IMR-90 (cell line): ENCODE measurements at regions not wholly inside any gene's neighbourhood (a gene's known extent, or its start where the extent isn't known, plus 50 kb on each side); places are given as distances from the start of the nearest gene placed in this dataset.

Source experiments
- ATAC-seq: fragments of 200-7000 bp; cut with Tn5 transposase; 2 replicates; pipeline ENCODE4 v1.9.1; 2020; ENCODE audit warnings: low read depth, mild to moderate bottlenecking, moderate library complexity
- BruUV-seq: library from RNA; stranded (reverse); fragments of 400-500 nt; replicated peaks from 2 replicates; lab custom pipeline; 2021; lab: Mats Ljungman, UMichigan
- CTCF ChIA-PET: fragments of 300-600 bp; formaldehyde crosslinking; extraction: SDS; loops from one replicate; lab custom pipeline; 2021; ENCODE audit warnings: antibody characterized with exemption; lab: Yijun Ruan, JAX
- POLR2A ChIA-PET: fragments of 300-600 bp; sonication (Branson Sonifier 250); formaldehyde crosslinking; loops from one replicate; lab custom pipeline; 2022; ENCODE audit warnings: antibody characterized with exemption; ENCODE audit not compliant: unreplicated experiment; lab: Charles Lee
- DNase-seq: peaks from one replicate; pipeline ENCODE4 v3.0.0; 2013
- H2AFZ ChIP-seq: replicated peaks from 2 replicates; pipeline ENCODE3; 2013; ENCODE audit warnings: low read length, mild to moderate bottlenecking; ENCODE audit not compliant: poor library complexity
- H2AK5ac ChIP-seq: 2 replicates; pipeline ENCODE4 v1.6.1; 2013; ENCODE audit warnings: low read depth, low read length, inconsistent platforms
- H2AK9ac ChIP-seq: replicated peaks from 2 replicates; pipeline ENCODE3; 2013; ENCODE audit warnings: mild to moderate bottlenecking, low read depth, low read length, moderate library complexity; ENCODE audit not compliant: poor library complexity
- H2BK120ac ChIP-seq: 2 replicates; pipeline ENCODE4 v1.6.1; 2013; ENCODE audit warnings: low read depth, low read length, inconsistent platforms
- H2BK15ac ChIP-seq: 3 replicates; pipeline ENCODE4 v1.6.1; 2013; ENCODE audit warnings: low read depth, low read length, inconsistent platforms
- H2BK20ac ChIP-seq: 2 replicates; pipeline ENCODE4 v1.6.1; 2013; ENCODE audit warnings: low read depth, mild to moderate bottlenecking, inconsistent platforms, low read length, moderate library complexity
- H2BK5ac ChIP-seq: 2 replicates; pipeline ENCODE4 v1.6.1; 2013; ENCODE audit warnings: mild to moderate bottlenecking, low read depth, low read length, inconsistent platforms; ENCODE audit not compliant: poor library complexity, severe bottlenecking
- H3K14ac ChIP-seq: replicated peaks from 2 replicates; pipeline ENCODE4 v1.6.1; 2013; ENCODE audit warnings: low read depth, low read length, inconsistent platforms
- H3K18ac ChIP-seq: 2 replicates; pipeline ENCODE4 v1.6.1; 2013; ENCODE audit warnings: low read depth, low read length, control low read depth
- H3K23ac ChIP-seq: 2 replicates; pipeline ENCODE4 v1.6.1; 2013; ENCODE audit warnings: low read depth, low read length, inconsistent platforms
- H3K27ac ChIP-seq: 2 replicates; pipeline ENCODE4 v1.5.1; 2013; ENCODE audit warnings: mild to moderate bottlenecking, control low read depth, low read length; ENCODE audit not compliant: insufficient read depth
- H3K27me3 ChIP-seq: 2 replicates; pipeline ENCODE4 v1.6.1; 2013; ENCODE audit warnings: low read length; ENCODE audit not compliant: control insufficient read depth, insufficient read depth
- H3K36me3 ChIP-seq: 2 replicates; pipeline ENCODE4 v1.6.1; 2013; ENCODE audit warnings: low read length, mixed read lengths; ENCODE audit not compliant: control insufficient read depth, insufficient read depth
- H3K4ac ChIP-seq: 2 replicates; pipeline ENCODE4 v1.6.1; 2013; ENCODE audit warnings: low read depth, low read length, inconsistent platforms
- H3K4me1 ChIP-seq: 2 replicates; pipeline ENCODE4 v1.6.1; 2013; ENCODE audit warnings: low read length, mixed read lengths; ENCODE audit not compliant: control insufficient read depth, insufficient read depth
- H3K4me2 ChIP-seq: 2 replicates; pipeline ENCODE4 v1.6.1; 2013; ENCODE audit warnings: low read depth, mild to moderate bottlenecking, control low read depth, low read length, moderate library complexity
- H3K4me3 ChIP-seq: 2 replicates; pipeline ENCODE4 v1.5.1; 2013; ENCODE audit warnings: low read depth, mild to moderate bottlenecking, control low read depth, low read length, moderate library complexity; ENCODE audit not compliant: insufficient read depth
- H3K56ac ChIP-seq: 2 replicates; pipeline ENCODE4 v1.6.1; 2013; ENCODE audit warnings: low read length, inconsistent platforms; ENCODE audit not compliant: insufficient read depth; ENCODE audit errors: extremely low read depth
- H3K79me1 ChIP-seq, 2 experiments: 2 replicates each; pipeline ENCODE4 v1.6.1; 2013; ENCODE audit warnings: low read length in 2 of 2, inconsistent platforms in 1 of 2, low read depth in 1 of 2
- H3K9ac ChIP-seq: 2 replicates; pipeline ENCODE4 v1.6.1; 2013; ENCODE audit warnings: low read depth, low read length, control low read depth
- H3K9me1 ChIP-seq: 2 replicates; pipeline ENCODE4 v1.6.1; 2013; ENCODE audit warnings: low read length, inconsistent platforms; ENCODE audit not compliant: insufficient read depth
- H3K9me3 ChIP-seq: 2 replicates; pipeline ENCODE4 v1.6.1; 2013; ENCODE audit warnings: low read length; ENCODE audit not compliant: control insufficient read depth, insufficient read depth
- H4K20me1 ChIP-seq: 2 replicates; pipeline ENCODE4 v1.6.1; 2013; ENCODE audit warnings: low read length, inconsistent platforms; ENCODE audit not compliant: insufficient read depth
- H4K5ac ChIP-seq: 2 replicates; pipeline ENCODE4 v1.6.1; 2013; ENCODE audit warnings: mild to moderate bottlenecking, low read depth, low read length, control low read depth
- H4K8ac ChIP-seq, 2 experiments: 2 replicates each; pipeline ENCODE4 v1.6.1; 2013; ENCODE audit warnings: low read depth in 2 of 2, low read length in 2 of 2, control low read depth in 1 of 2, inconsistent platforms in 1 of 2
- H4K91ac ChIP-seq: 2 replicates; pipeline ENCODE4 v1.6.1; 2013; ENCODE audit warnings: low read depth, low read length, inconsistent platforms; ENCODE audit not compliant: insufficient read depth
- BHLHE40 ChIP-seq: fragments of 150-350 bp; IDR thresholded peaks from 2 replicates; pipeline ENCODE4 v1.6.1; 2016; ENCODE audit warnings: mild to moderate bottlenecking, low read depth, low read length
- CHD1 ChIP-seq: IDR thresholded peaks from 2 replicates; pipeline ENCODE4 v1.6.1; 2012; ENCODE audit warnings: low read depth, low read length, improper control_type of control experiment
- CTCF ChIP-seq: conservative IDR thresholded peaks from 2 replicates; pipeline ENCODE4 v1.5.1; 2012; ENCODE audit warnings: mild to moderate bottlenecking, low read depth, low read length, improper control_type of control experiment
- FOS ChIP-seq: fragments of 150-350 bp; IDR thresholded peaks from 2 replicates; pipeline ENCODE4 v1.6.1; 2016; ENCODE audit warnings: low read depth, low read length
- MAFK ChIP-seq: IDR thresholded peaks from 2 replicates; pipeline ENCODE4 v1.6.1; 2012; ENCODE audit warnings: low read depth, low read length, improper control_type of control experiment
- MAZ ChIP-seq: IDR thresholded peaks from 2 replicates; pipeline ENCODE4 v1.6.1; 2012; ENCODE audit warnings: low read depth, mild to moderate bottlenecking, low read length, improper control_type of control experiment, moderate library complexity, borderline replicate concordance
- NFE2L2 ChIP-seq: fragments of 150-350 bp; IDR thresholded peaks from 2 replicates; pipeline ENCODE4 v1.6.1; 2016; ENCODE audit warnings: low read depth, mild to moderate bottlenecking, low read length
- POLR2A ChIP-seq: IDR thresholded peaks from 2 replicates; pipeline ENCODE4 v1.6.1; 2012; ENCODE audit warnings: mild to moderate bottlenecking, low read depth, low read length
- RAD21 ChIP-seq: IDR thresholded peaks from 2 replicates; pipeline ENCODE4 v1.6.1; 2012; ENCODE audit warnings: low read length, improper control_type of control experiment
- RFX5 ChIP-seq: IDR thresholded peaks from 2 replicates; pipeline ENCODE4 v1.8.0; 2012; ENCODE audit warnings: low read depth, mild to moderate bottlenecking, low read length, moderate library complexity
- USF2 ChIP-seq: fragments of 150-350 bp; IDR thresholded peaks from 2 replicates; pipeline ENCODE4 v1.6.1; 2017; ENCODE audit warnings: mild to moderate bottlenecking, antibody characterized with exemption, low read length, low read depth
- WGBS, 2 experiments: methylation state at CpG; one replicate each; pipeline versions ENCODE4 v1.1.5 to v1.1.7; 2013; ENCODE audit warnings: missing lambda C conversion rate in 2 of 2; ENCODE audit not compliant: insufficient read length in 1 of 2; ENCODE audit errors: extremely low coverage in 2 of 2; 5-methylcytosine and 5-hydroxymethylcytosine counted together
- dilution Hi-C: fragments of 300-500 bp; cut with HindIII; formaldehyde crosslinking; loops from one replicate; pipeline ENCODE4 v1.14.3; 2018; ENCODE audit warnings: low sequenced_read_pairs; ENCODE audit not compliant: unreplicated experiment
- in situ Hi-C: fragments of 300-500 bp; cut with MboI; formaldehyde crosslinking; loops from 3 replicates; pipeline ENCODE4 v1.14.3; 2019; ENCODE audit warnings: low sequenced_read_pairs, inconsistent platforms, mixed read lengths
- intact Hi-C: fragments of 100-400 bp; cut with micrococcal nuclease; formaldehyde crosslinking; loops from 2 replicates; pipeline ENCODE4 v1.10.0; 2022

GRCh38 chr7:155195939-155196523 lies 101.6 kb upstream of the INSIG1 start:
- no peak overlapping the region for H2AK5ac ChIP-seq
- H3K4ac ChIP-seq = no peak overlapping the region
- no peak overlapping the region for H3K27ac ChIP-seq
- DNase-seq (no peak), ATAC-seq (no peak)
- no peak overlapping the region for H4K5ac ChIP-seq
- no peak overlapping the region for H2BK120ac ChIP-seq
- no peaks in the 10 kb centered on the region for H3K79me1 ChIP-seq
- no CpG with 5 or more reads among the region's 1 CpG for WGBS, 2 experiments
- no peak overlapping the region for H3K4me2 ChIP-seq
- no peak overlapping the region for H3K14ac ChIP-seq
- no peak overlapping the region for H3K23ac ChIP-seq
- no TSS peak for BruUV-seq
- H3K9me1 ChIP-seq = peaks cover 8% of the 10 kb centered on the region
- H3K4me3 ChIP-seq = no peak overlapping the region
- H2BK20ac ChIP-seq = no peak overlapping the region
- no peak overlapping the region for H3K56ac ChIP-seq
- H4K91ac ChIP-seq = no peak overlapping the region
- no peak overlapping the region for H2BK5ac ChIP-seq
- ChIA-PET POLR2A (no interaction called here), CTCF (no interaction called here)
- no peak overlapping the region for H4K8ac ChIP-seq
- H4K20me1 ChIP-seq = no peaks in the 10 kb centered on the region
- in situ Hi-C loops = loop anchor here (10.0 kb wide), 1 partner anchor 149 kb away; no protein-coding TSS in a partner anchor
- intact Hi-C loops = no loop called here
- H2AK9ac ChIP-seq = no peak overlapping the region
- no peak overlapping the region for H2AFZ ChIP-seq
- dilution Hi-C loops = no loop called here
- no peak overlapping the region for H3K9ac ChIP-seq
- no peaks in the 10 kb centered on the region for H3K36me3 ChIP-seq
- no peak overlapping the region for H2BK15ac ChIP-seq
- no peak overlapping the region for H3K18ac ChIP-seq
- TF ChIP-seq USF2 (no peak), POLR2A (no peak), CTCF (no peak), RAD21 (no peak), BHLHE40 (no peak), MAZ (no peak), CHD1 (no peak), NFE2L2 (no peak), FOS (no peak), RFX5 (no peak), MAFK (no peak)
- peaks cover 4% of the 10 kb centered on the region for H3K9me3 ChIP-seq
- H3K4me1 ChIP-seq = no peaks in the 10 kb centered on the region; the same call in 1 of the 2 replicates
- H3K27me3 ChIP-seq = peaks cover 2% of the 10 kb centered on the region
